Lower lobe of right lung (tissue), 2 donors: ENCODE measurements at regions not wholly inside any gene's neighbourhood (a gene's known extent, or its start where the extent isn't known, plus 50 kb on each side); places are given as distances from the start of the nearest gene placed in this dataset.

Source experiments
- ATAC-seq, 2 donors: fragments of 200-7000 bp; cut with Tn5 transposase; one replicate each; pipeline ENCODE4 v1.9.1; 2020 to 2022; ENCODE audit warnings: mild to moderate bottlenecking in 2 of 2, moderate library complexity in 2 of 2
- DNase-seq: peaks from one replicate; pipeline ENCODE4 v3.0.0-alpha.2; 2020
- H3K27ac ChIP-seq: fragments of 200-600 bp; one replicate; pipeline ENCODE4 v1.8.0; 2022
- H3K27me3 ChIP-seq: fragments of 200-600 bp; one replicate; pipeline ENCODE4 v1.8.0; 2022; ENCODE audit warnings: low read depth
- H3K36me3 ChIP-seq: fragments of 200-600 bp; one replicate; pipeline ENCODE4 v1.8.0; 2022; ENCODE audit warnings: mild to moderate bottlenecking
- H3K4me1 ChIP-seq: fragments of 200-600 bp; one replicate; pipeline ENCODE4 v1.8.0; 2022
- H3K4me3 ChIP-seq: fragments of 200-600 bp; one replicate; pipeline ENCODE4 v1.8.0; 2022; ENCODE audit warnings: mild to moderate bottlenecking
- H3K9me3 ChIP-seq: fragments of 200-600 bp; one replicate; pipeline ENCODE4 v1.8.0; 2022
- intact Hi-C: fragments of 100-400 bp; cut with DNase I; formaldehyde crosslinking; loops from one replicate; pipeline ENCODE4 v1.11.0; 2022
- TF ChIP-seq, protein P1 (sequence below): fragments of 200-600 bp; IDR thresholded peaks from one replicate; pipeline ENCODE4 v1.8.0; 2022; ENCODE audit warnings: antibody characterized with exemption, mild to moderate bottlenecking
- donor health status: DM: no; HTN: yes; CAD: no; lungs with severe emphysema.

DNA sequence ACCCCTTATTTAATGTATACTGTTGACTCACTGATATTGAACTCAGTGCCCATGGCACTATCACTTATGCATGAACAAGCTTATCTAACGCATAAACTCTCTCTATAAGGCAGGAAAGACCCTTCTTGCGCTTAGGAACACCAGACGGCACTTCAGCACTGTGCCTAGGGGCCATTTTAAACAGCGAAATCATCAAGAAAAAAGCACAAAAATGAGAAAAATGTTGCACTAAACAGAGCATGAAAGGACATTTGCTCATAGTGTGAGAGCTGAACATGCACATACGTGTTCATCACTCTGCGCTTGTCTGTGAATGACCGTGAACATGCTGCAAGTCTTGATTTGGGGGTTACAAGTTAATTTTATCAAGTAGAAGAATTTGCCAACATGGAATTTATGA lies 109.6 kb downstream of the WDR11 start:
- DNase-seq = no peak
- TF ChIP-seq, protein P1, sequence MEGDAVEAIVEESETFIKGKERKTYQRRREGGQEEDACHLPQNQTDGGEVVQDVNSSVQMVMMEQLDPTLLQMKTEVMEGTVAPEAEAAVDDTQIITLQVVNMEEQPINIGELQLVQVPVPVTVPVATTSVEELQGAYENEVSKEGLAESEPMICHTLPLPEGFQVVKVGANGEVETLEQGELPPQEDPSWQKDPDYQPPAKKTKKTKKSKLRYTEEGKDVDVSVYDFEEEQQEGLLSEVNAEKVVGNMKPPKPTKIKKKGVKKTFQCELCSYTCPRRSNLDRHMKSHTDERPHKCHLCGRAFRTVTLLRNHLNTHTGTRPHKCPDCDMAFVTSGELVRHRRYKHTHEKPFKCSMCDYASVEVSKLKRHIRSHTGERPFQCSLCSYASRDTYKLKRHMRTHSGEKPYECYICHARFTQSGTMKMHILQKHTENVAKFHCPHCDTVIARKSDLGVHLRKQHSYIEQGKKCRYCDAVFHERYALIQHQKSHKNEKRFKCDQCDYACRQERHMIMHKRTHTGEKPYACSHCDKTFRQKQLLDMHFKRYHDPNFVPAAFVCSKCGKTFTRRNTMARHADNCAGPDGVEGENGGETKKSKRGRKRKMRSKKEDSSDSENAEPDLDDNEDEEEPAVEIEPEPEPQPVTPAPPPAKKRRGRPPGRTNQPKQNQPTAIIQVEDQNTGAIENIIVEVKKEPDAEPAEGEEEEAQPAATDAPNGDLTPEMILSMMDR = no peak
- no peak for ATAC-seq
- Histone ChIP-seq H3K36me3 (no peaks in the 10 kb centered on the region), H3K9me3 (no peaks in the 10 kb centered on the region), H3K27me3 (no peaks in the 10 kb centered on the region), H3K4me1 (peaks cover 37% of the 10 kb centered on the region), H3K27ac (no peak overlapping the region), H3K4me3 (no peak overlapping the region)
- intact Hi-C loops = no loop called here

DNA sequence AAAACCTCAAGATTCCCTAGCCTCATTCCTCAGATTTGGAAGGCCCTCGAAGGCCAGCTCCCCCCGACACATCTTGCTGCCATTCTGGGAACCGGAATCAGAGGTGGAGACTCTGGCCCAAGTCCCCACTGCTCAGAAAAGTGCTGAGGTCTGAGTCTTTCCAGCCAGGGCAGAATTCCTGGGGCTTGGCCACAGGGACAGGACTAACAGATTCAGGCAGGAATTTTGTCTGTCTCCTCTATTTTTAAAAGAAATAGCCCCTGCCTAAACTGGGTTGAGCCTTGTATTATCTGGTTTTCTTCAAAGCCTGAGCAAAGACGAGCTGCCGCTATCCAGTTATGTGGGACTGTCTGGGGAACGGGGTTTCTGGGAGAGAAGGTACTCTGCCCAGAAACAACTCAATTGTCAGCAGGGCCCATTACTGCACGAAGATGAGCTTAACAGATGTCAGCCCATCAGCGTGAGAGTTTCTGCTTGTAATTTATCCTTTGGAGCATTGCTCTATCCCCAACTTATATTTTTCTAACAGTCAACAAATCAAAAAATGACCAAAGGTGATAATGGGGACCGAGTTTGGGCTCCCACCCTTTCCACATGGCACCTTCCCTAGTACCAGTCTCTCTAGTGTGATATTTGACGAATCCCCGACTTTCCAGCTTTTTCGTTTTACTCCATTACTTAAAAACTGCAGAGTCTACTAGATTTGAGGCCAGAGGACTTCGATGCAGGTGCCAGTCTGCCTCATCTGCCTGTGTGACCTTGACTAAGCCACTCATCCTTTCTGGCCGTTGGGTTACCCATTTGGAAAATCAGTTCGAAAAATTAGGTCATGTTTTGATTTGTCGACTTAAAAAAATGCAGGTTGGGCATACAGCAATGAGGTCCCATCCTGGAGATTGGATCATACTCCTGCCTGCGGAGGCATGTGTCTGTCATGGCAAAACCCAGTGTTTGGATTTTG lies 110.9 kb downstream of the WDR11 start:
- ATAC-seq = no peak
- Histone ChIP-seq H3K27me3 (no peaks in the 10 kb centered on the region), H3K9me3 (no peaks in the 10 kb centered on the region), H3K27ac (peak overlapping the region; percentile 31), H3K4me1 (peaks cover 38% of the 10 kb centered on the region), H3K36me3 (no peaks in the 10 kb centered on the region), H3K4me3 (no peak overlapping the region)
- TF ChIP-seq, protein P1 = no peak
- intact Hi-C loops = no loop called here
- DNase-seq = no peak

DNA sequence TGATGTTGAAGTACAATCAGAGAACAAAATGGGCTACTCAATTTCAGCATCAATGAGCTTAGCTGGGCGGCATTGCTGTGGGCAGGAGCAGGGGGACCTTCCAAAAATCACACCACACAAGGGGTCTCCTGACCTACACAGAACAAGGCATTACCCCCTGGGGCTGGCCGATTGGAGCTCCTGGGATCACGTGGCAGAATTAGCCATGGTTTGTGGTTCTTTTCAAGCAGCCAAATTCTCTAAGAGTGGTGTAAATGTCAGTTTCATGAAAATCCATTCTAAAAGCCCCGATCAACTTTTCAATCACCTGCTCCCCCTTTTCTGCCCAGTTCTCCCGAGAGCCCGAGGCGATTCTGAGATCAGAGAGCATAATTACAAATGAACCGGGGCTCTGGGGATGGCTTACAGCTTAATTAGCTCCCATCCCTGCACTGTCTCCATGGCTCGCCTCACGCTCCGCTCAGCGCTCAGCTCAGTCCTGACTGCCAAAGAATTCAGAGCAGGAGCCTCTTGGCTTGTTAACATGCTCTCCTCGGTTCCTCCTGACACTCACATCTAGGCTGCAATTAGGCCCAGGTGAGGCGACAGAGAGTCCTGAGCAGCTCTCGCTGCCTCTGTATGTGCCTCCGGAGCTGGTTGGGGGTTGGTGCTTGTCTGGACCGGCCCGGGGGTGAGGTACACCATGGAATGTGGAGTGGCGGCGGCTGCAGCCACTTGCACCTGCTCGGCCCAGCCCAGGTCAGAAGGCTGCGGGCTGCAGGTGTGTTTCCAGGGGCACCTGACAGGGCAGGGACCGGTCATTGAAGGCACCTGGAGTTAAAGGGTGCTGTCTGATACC lies 111.8 kb downstream of the WDR11 start:
- H3K4me3 ChIP-seq = no peak overlapping the region
- no peaks in the 10 kb centered on the region for H3K27me3 ChIP-seq
- H3K27ac ChIP-seq = peak overlapping the region; percentile 68
- H3K9me3 ChIP-seq = no peaks in the 10 kb centered on the region
- intact Hi-C loops = no loop called here
- TF ChIP-seq, protein P1 = no peak
- H3K36me3 ChIP-seq = no peaks in the 10 kb centered on the region
- peaks cover 39% of the 10 kb centered on the region for H3K4me1 ChIP-seq
- peak; percentile 90 to 96 for ATAC-seq
- peak; percentile 88 for DNase-seq

DNA sequence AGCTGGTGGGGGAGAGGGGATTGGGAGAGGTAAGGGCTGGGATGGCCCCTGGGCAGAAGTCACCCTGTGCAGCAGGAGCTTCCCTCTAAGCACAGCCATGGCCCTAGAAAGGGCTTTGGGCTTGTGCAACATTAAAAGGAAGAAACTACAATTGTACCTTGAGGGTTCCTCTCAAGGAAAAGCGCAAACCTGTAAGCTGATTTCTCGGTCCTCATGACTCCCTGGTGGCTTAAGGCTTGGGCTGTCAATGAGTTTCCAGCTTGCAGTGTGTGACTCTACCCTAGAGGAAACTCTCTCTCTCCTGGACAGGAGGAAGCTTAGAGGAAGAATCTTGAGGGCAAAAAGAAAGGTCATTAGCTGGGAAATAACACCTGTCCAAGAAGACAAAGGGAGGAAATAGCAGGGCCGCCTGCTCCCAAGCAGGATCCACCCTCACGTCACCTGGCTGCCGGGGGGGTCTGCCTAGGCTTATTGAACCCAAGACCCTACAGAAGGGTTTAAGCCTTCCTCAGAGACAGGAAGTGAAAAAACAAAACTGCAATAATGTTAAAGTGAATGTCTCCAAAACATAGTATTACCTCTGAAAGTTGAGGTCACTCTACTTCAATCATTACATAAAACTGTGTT lies 112.5 kb downstream of the WDR11 start:
- H3K9me3 ChIP-seq = no peaks in the 10 kb centered on the region
- H3K36me3 ChIP-seq = no peaks in the 10 kb centered on the region
- no peak overlapping the region for H3K4me3 ChIP-seq
- intact Hi-C loops = no loop called here
- peaks cover 45% of the 10 kb centered on the region for H3K4me1 ChIP-seq
- ATAC-seq (peak; percentile 66 to 76), DNase-seq (no peak)
- H3K27ac ChIP-seq = peak overlapping the region; percentile 68
- TF ChIP-seq, protein P1 = no peak
- no peaks in the 10 kb centered on the region for H3K27me3 ChIP-seq

DNA sequence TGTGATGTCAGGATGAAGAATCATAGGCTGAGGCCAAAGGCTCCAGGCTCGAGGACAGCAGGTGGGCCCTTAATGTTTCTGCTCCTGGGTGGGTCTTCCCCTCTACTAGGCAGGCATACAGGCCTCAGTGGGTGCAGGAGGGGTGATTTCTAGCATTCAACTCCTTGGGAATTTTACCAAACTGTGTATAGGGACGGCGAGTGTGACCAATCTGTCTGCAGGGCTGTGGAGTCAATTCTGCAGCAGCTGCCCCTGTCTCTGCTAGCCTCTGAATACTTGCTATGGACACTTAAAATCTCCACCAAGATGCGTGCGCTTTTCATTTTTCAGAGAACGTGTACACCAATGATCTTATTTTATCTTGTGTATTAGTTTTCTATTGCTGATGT lies 115.5 kb downstream of the WDR11 start:
- intact Hi-C loops = no loop called here
- Histone ChIP-seq H3K27ac (peak overlapping the region; percentile 27), H3K27me3 (peaks cover 3% of the 10 kb centered on the region)

More for the DNA sequence above, 115.5 kb downstream of the WDR11 start:
- Histone ChIP-seq H3K9me3 (no peaks in the 10 kb centered on the region), H3K4me1 (peaks cover 45% of the 10 kb centered on the region), H3K36me3 (no peaks in the 10 kb centered on the region), H3K4me3 (no peak overlapping the region)
- TF ChIP-seq, protein P1 = no peak
- DNase-seq = no peak
- no peak for ATAC-seq
